ENCODE measurements at regions not wholly inside any gene's neighbourhood (a gene's known extent, or its start where the extent isn't known, plus 50 kb on each side); places are given as distances from the start of the nearest gene placed in this dataset.
A peak's percentile ranks its signal among the peaks of the same experiment; 100 is the strongest.

GRCh38 chr1:51044834-51045233 is 57.2 kb upstream of the C1orf185 start:
- no peaks in the 10 kb centered on the region for H3K36me3 ChIP-seq (ENCODE audit: low read depth)
- CTCF ChIA-PET: no interaction called here
- intact Hi-C loops (cut with micrococcal nuclease; ENCODE audit: unreplicated experiment): loop anchor here (1.0 to 10.0 kb wide), 3 partner anchors 118 to 270 kb away; no protein-coding TSS in a partner anchor
- H3K4me2 ChIP-seq: no peak overlapping the region
- no TSS peak for BruUV-seq (replicated peaks)
- H2AFZ ChIP-seq: no peak overlapping the region
- no peaks in the 10 kb centered on the region for H3K79me2 ChIP-seq (ENCODE audit: low read depth)
- H3K9me3 ChIP-seq (ENCODE audit: insufficient read depth, low read depth): no peaks in the 10 kb centered on the region
- no peak overlapping the region for H3K27ac ChIP-seq
- no peaks in the 10 kb centered on the region for H3F3A ChIP-seq (ENCODE audit: insufficient read depth, low read depth)
- DNase-seq: no peak
- H4K20me1 ChIP-seq (ENCODE audit: insufficient read depth): no peaks in the 10 kb centered on the region
- no peak overlapping the region for H3K4me3 ChIP-seq
- H3K27me3 ChIP-seq (ENCODE audit: insufficient read depth, low read depth): no peaks in the 10 kb centered on the region
- no peak for TF ChIP-seq EZH2 (IDR thresholded peaks at IDR 0.05; ENCODE audit: low read depth)
- TF ChIP-seq CTCF (conservative IDR thresholded peaks at IDR 0.05): peak; percentile 55; the same call in 1 of the 2 replicates
- POLR2A ChIA-PET (ENCODE audit: unreplicated experiment): interaction anchor here (0.7 kb wide), 1 partner anchor 10 kb away, joined by 3 read pairs; no protein-coding TSS in a partner anchor
- H3K4me1 ChIP-seq (replicated peaks; ENCODE audit: insufficient read depth): no peaks in the 10 kb centered on the region
- no peaks in the 10 kb centered on the region for H3K9me2 ChIP-seq (ENCODE audit: insufficient read depth)

- Histone ChIP-seq H3K79me2 (ENCODE audit: low read depth) (no peaks in the 10 kb centered on the region), H4K20me1 (ENCODE audit: insufficient read depth) (no peaks in the 10 kb centered on the region), H3K4me1 (replicated peaks; ENCODE audit: insufficient read depth) (no peaks in the 10 kb centered on the region), H3K27me3 (ENCODE audit: insufficient read depth, low read depth) (no peaks in the 10 kb centered on the region), H3K9me3 (ENCODE audit: insufficient read depth, low read depth) (no peaks in the 10 kb centered on the region), H3K4me2 (no peak overlapping the region), H3K4me3 (no peak overlapping the region), H3F3A (ENCODE audit: insufficient read depth, low read depth) (no peaks in the 10 kb centered on the region), H3K27ac (no peak overlapping the region), H3K9me2 (ENCODE audit: insufficient read depth) (no peaks in the 10 kb centered on the region), H2AFZ (no peak overlapping the region), H3K36me3 (ENCODE audit: low read depth) (no peaks in the 10 kb centered on the region)
- ChIA-PET POLR2A (ENCODE audit: unreplicated experiment) (no interaction called here), CTCF (interaction anchor here (0.6 kb wide), 1 partner anchor 131 kb away, joined by 10 read pairs; no protein-coding TSS in a partner anchor)
- TF ChIP-seq EZH2 (IDR thresholded peaks at IDR 0.05; ENCODE audit: low read depth) (no peak), CTCF (conservative IDR thresholded peaks at IDR 0.05) (no peak)
- no peak for DNase-seq
- BruUV-seq (replicated peaks): no TSS peak
- intact Hi-C loops (cut with micrococcal nuclease; ENCODE audit: unreplicated experiment): loop anchor here (10.0 kb wide), 1 partner anchor 273 kb away; no protein-coding TSS in a partner anchor
These were observed 54.0 kb upstream of the C1orf185 start for GRCh38 chr1:51048021-51048420.

GRCh38 chr1:51048670-51049069 is 53.4 kb upstream of the C1orf185 start:
- no peak for TF ChIP-seq CTCF (conservative IDR thresholded peaks at IDR 0.05)
- TF ChIP-seq EZH2 (IDR thresholded peaks at IDR 0.05; ENCODE audit: low read depth): no peak
- Histone ChIP-seq H4K20me1 (ENCODE audit: insufficient read depth) (no peaks in the 10 kb centered on the region), H3K79me2 (ENCODE audit: low read depth) (no peaks in the 10 kb centered on the region), H3K27me3 (ENCODE audit: insufficient read depth, low read depth) (no peaks in the 10 kb centered on the region), H3F3A (ENCODE audit: insufficient read depth, low read depth) (no peaks in the 10 kb centered on the region), H3K4me1 (replicated peaks; ENCODE audit: insufficient read depth) (no peaks in the 10 kb centered on the region), H3K9me2 (ENCODE audit: insufficient read depth) (no peaks in the 10 kb centered on the region), H2AFZ (no peak overlapping the region), H3K4me2 (no peak overlapping the region), H3K4me3 (no peak overlapping the region), H3K36me3 (ENCODE audit: low read depth) (no peaks in the 10 kb centered on the region), H3K27ac (no peak overlapping the region), H3K9me3 (ENCODE audit: insufficient read depth, low read depth) (no peaks in the 10 kb centered on the region)
- ChIA-PET POLR2A (ENCODE audit: unreplicated experiment) (no interaction called here), CTCF (no interaction called here)
- no TSS peak for BruUV-seq (replicated peaks)
- no peak for DNase-seq
- intact Hi-C loops (cut with micrococcal nuclease; ENCODE audit: unreplicated experiment): loop anchor here (10.0 kb wide), 1 partner anchor 274 kb away; no protein-coding TSS in a partner anchor

All from PC-9 (cell line).